Cardiac fibroblast (primary cell): ENCODE measurements at regions not wholly inside any gene's neighbourhood (a gene's known extent, or its start where the extent isn't known, plus 50 kb on each side); places are given as distances from the start of the nearest gene placed in this dataset.

Source experiments
- DNase-seq, 2 donors: peaks; one replicate each; pipeline versions ENCODE4 v3.0.0 to v3.0.0-alpha.2; 2010; ENCODE audit warnings: low read depth in 2 of 2
- H3K4me3 ChIP-seq, 2 donors: replicated peaks in 1 of 2; 1 replicate in 1 of 2; 2 replicates in 1 of 2; pipeline ENCODE4 v1.5.1; 2011; ENCODE audit warnings: low read depth in 2 of 2, low read length in 2 of 2, mild to moderate bottlenecking in 2 of 2, moderate library complexity in 1 of 2
- TF ChIP-seq, protein P1 (sequence below): IDR thresholded peaks from one replicate; pipeline ENCODE4 v1.5.1; 2011; ENCODE audit warnings: low read depth, mild to moderate bottlenecking, low read length, inconsistent platforms

DNA sequence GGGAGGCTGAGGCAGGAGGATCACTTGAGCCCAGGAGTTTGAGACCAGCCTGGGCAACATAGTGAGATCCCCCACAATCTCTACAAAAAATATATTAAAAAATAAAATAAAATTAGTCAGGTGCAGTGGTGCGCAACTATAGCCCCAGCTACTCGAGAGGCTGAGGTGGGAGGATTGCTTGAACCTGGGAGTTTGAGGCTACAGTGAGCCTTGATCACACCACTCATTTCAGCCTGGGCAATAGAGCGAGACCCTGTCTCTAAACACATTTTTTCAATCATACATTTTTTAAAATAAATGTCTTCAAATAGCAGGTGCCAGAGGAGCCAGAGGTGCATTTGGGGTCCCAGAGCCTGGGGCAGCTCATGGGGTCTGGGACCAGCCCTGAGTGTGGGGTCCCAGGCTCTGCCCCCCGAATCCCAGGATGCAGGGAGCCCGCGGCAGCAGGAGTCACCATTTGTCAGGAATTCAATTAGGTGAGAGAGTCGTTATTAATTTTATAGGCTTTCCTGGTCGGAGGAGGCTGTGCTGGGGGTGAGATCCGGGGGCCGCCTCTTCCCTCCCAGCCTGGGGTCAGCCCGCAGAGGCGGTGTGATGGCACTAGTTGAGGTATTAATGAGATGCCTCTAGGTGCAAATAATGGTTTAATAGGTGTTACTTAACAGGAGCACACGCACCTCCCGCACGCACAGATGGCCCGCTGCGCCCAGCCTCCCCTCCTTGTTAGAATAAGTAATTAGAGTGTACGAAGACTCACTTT, 78.3 kb downstream of the MICALL2 start:
- H3K4me3 ChIP-seq, result no peak overlapping the region
- no peak for DNase-seq
- TF ChIP-seq, protein P1, sequence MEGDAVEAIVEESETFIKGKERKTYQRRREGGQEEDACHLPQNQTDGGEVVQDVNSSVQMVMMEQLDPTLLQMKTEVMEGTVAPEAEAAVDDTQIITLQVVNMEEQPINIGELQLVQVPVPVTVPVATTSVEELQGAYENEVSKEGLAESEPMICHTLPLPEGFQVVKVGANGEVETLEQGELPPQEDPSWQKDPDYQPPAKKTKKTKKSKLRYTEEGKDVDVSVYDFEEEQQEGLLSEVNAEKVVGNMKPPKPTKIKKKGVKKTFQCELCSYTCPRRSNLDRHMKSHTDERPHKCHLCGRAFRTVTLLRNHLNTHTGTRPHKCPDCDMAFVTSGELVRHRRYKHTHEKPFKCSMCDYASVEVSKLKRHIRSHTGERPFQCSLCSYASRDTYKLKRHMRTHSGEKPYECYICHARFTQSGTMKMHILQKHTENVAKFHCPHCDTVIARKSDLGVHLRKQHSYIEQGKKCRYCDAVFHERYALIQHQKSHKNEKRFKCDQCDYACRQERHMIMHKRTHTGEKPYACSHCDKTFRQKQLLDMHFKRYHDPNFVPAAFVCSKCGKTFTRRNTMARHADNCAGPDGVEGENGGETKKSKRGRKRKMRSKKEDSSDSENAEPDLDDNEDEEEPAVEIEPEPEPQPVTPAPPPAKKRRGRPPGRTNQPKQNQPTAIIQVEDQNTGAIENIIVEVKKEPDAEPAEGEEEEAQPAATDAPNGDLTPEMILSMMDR, result no peak

DNA sequence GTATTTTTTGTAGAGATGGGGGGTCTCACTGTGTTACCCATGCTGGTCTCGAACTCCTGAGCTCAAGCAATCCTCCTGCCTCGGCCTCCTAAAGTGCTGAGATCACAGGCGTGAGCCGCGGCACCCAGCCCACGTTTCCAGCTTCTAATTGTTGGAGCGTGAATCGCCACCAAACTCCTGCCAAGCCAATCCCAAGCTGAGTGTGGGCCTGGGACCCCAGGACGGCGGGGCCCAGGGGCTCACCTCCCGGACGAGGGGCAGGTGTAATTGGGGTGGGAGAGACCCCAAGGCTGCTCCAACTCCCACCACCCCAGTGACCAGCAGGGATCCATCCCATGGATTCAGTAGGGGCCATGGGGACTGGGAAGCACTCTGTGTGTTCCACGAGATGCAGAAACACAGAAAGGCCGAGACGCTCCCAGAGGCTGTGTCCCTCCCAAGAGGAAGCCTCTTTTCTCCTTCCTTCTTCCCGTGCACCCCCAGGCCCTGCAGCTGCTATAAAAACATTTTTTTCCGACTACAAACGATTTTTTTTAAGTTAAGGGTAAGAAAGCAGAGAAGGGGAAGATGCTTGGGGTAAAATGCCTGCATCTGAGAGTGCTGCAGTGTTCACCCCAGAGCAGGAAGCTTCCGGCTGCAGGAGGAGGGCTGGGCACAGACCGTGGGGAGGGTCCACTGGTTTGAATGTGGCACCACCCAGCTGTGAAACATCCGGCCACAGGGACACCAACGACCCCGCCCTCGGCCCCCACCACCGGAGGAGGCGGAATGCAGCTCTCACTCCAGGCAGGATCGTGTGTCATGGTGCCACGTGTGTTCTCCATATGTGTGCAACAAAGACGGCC, 76.5 kb downstream of the MICALL2 start:
- DNase-seq, result no peak
- H3K4me3 ChIP-seq, result no peak overlapping the region
- TF ChIP-seq, protein P1, result no peak

DNA sequence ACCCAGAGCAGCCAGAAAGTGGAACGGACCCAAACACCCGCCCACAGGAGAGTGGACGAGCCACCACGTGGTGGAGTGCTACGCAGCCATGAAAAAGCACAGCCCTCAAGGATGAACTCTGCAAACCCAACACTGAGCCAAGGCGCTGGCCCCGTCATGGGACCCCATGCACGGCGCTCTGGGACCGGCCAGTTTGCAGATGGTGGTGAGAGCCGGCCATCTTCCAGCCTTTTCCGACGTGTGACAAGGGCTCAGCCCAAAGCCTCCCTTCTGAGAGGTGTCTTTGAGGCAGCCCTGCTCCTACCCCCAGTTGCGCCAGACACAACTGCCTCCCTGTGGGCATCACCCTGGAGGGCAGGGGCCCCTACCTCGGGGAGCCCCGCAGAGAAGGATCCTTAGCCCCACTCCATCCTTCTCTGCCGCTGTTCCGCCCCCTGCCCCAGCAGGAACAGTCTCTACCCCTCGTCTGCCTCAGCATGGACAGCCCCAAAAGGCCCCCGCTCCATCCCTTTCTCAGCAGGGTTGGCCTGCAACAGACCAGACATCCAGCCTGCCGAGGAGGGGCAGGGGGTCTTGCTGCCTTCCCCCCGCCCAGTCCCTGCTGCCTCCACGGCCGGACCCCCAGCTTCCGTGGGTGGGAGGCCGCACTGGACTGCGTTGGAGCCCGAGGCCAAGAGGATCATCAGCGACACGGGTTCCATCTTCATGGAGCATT, 75.7 kb downstream of the MICALL2 start:
- DNase-seq, result no peak
- TF ChIP-seq, protein P1, result no peak
- no peak overlapping the region for H3K4me3 ChIP-seq

DNA sequence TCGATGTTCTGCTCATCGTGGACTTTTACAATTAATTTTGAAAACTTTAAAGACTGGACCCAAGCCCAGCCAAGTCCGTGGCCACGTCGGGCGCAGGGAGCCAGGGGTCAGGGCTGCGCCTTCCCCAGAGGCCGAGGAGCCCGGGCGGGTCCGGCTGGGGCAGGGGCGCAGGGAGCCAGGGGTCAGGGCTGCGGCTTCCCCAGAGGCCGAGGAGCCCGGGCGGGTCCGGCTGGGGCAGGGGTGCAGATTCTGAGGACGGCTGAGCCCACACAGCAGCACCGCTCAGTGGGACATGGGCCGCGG, 75.2 kb downstream of the MICALL2 start:
- DNase-seq, result no peak
- no peak overlapping the region for H3K4me3 ChIP-seq
- TF ChIP-seq, protein P1, result no peak
